Astrocyte of the hippocampus (primary cell): ENCODE measurements at regions not wholly inside any gene's neighbourhood (a gene's known extent, or its start where the extent isn't known, plus 50 kb on each side); places are given as distances from the start of the nearest gene placed in this dataset.

Source experiments
- DNase-seq: peaks from one replicate; pipeline ENCODE4 v3.0.0; 2011; ENCODE audit warnings: low read depth, low spot score

DNA sequence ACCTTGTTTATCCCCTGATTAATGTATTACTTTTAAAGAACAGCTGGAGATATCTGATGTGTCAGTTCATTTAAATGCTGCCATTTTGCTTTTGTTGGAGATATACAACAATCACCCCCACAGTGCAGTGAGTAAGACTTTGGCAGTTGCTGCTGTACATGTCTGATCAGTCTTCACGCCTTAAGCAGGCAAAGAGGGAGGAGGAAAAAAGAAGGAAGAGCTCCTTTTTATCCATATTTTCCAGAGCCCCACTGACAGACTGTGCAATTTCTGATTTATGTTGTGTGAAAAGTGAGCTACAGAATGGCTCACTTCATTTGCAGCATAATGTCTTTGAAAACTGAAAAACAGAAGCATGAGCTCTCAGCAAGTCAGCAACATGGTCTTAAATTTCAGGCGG lies 319.7 kb upstream of the LRIG3 start:
- DNase-seq, result peak; percentile 3

DNA sequence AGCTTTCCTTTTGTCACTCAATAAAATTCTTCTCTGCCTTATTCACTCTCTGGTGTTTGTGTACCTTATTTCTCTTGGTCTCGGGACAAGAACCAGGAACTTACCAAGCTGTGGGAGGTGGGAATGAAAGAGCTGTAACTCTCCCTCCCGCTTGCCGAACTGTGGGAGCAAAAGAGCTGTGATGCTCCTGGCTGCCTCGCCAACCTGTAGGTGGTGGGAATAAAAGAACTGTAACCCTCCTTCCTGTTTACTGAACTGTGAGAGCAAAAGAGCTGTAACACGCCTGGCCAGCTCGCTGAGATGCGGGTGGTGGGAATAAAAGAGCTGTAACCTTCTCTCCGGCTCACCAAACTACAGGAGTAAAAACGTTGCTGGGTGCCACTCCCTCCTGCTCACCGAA lies 314.1 kb upstream of the LRIG3 start:
- DNase-seq, result no peak

DNA sequence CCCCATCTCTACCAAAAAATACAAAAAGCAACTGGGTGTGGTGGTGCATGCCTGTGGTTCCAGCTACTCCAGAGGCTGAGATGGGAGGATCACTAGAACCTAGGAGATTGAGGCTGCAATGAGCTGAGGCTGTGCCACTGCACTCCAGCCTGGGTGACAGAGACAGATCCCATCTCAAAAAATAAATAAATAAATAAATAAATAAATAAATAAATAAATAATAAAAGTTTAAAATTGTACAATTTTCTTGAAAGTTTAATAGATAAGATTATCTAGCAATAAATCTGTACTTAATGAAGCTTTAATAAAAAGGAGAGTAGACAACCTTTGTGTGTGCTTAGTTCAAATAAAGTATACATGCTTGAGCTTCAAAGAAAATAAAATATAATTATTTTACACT lies 310.0 kb upstream of the LRIG3 start:
- DNase-seq, result no peak

DNA sequence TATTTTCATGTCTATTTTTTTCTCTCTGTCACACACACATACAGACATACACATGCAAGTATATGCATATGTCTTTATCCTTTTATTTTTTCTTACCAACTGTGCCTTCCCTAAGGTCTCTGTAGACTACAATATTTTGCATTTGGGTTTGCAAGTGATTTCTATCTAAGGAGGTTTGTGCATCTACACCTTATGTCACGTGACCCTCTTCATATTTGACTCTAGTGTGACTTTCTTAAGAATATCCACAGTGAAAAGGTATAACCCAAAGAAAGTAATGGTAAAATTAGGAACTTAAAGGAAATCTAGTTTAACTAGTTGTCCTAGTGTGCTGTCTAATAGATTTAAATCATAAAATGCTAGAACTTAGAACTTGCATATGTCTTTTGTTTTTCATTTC lies 298.8 kb upstream of the LRIG3 start:
- DNase-seq, result no peak

DNA sequence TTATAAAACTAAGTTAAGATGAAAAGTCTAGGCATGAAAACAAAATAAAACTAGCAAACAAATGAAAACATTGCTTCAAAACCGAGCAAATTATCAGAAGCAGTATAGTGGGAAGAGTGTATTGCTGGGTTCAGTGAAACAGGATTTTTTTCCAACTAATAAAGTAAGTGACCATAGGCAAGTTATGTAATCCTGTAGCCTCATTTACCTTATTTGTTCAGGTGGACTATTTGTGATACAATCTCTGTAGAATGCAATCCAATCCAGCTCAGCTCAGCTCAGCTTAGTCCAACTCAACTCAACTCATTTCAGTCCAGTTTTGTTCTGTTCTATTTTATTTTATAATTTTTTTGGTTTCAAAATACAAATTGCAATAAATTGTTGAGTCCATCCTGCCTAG lies 276.7 kb upstream of the LRIG3 start:
- no peak for DNase-seq

DNA sequence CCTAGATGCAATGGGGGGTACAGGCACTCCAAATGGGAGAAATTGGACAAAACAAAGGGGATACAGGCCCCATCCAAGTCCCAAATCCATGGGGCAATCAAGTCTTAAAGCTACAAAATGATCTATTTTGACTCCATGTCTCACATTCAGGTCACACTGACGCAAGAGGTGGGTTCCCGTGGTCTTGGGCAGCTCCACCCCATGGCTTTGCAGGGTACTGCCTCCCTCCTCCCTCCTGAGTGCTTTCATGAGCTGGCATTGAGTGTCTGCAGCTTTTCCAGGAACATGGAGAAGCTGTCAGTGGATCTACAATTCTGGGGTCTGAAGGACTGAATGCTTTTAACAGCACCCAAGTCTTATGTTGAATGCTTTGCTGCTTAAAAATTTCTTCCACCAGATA lies 274.5 kb upstream of the LRIG3 start:
- no peak for DNase-seq

DNA sequence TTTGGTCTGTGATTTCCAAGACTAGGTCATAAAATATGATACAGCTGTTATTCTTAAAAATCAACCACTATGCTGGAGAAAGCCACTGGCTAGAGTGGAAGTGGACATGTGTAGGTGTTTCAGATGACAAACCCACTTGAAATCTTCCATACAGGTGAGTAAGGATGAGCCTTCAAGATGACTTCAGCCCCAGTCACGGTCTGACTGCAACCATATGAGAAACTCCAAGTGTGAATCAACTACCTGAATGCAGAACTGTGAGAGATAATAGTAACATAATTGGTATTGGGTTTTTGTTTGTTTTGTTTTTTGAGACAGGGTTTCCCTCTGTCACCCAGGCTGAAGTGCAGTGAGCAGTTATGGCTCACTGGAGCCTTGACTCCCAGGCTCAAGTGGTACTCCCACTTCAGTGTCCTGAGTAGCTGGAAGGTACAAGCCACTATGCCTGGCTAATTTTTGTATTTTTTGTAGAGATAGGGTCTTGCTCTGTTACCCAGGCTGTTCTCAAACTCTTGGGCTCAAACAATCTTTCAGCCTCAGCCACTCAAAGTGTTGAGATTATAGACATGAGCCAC lies 273.3 kb upstream of the LRIG3 start:
- no peak for DNase-seq

DNA sequence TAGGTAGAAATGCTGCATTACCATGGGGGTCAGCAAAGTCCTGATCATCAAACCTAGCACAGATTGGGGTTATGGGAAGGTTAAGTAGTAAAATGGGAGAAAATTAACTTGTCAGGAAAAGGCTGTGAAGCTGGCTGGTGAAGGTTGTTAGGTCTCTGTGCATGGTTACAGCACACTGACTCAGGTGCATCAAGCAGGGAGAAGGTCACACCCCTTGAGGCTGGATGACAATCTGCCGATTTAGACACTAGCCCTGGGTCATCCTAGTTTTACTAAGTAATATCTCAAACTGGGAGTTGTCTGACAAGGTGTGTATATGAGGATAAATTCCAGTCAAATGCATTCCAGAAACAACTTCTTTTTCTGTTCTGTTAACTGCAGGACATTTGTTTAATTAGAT lies 271.1 kb upstream of the LRIG3 start:
- DNase-seq, result no peak

DNA sequence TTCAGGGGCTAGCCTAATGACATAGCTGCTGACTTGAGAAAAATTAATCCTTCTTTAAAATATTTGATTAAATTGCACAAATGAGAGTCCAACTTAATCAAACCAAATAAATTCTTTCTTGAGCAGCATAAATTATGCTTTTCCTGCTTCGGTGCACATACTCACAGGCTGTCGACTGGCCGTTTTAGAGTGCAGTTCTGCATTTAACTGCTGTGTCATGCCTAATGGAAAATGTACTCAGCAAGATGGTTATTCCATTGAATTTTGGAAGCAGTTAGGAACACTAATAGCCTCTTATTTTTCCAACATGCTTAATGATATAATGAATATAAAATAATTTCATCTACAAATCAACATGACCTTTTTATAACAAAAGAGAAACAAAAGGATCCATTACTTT lies 266.1 kb upstream of the LRIG3 start:
- DNase-seq, result no peak

DNA sequence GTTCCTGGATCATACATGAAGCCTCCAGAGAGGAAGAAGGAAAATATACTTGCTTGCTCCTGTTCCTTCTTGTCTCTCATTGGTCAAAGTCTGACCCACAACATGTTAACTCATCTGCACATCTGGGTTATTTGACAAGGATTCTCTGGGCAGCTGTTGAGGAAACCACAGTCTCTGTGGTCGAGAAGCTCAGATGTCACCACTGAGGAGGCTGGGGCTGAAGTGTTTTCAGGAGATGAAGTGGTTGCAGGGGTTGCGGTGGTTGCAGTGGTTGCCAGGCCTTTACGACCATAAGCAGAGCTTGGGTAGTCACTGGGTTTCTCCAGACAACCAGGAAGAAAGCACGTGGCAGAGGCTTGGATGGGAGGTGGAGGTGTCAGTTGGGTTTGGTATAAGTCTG lies 265.0 kb upstream of the LRIG3 start:
- DNase-seq, result no peak

DNA sequence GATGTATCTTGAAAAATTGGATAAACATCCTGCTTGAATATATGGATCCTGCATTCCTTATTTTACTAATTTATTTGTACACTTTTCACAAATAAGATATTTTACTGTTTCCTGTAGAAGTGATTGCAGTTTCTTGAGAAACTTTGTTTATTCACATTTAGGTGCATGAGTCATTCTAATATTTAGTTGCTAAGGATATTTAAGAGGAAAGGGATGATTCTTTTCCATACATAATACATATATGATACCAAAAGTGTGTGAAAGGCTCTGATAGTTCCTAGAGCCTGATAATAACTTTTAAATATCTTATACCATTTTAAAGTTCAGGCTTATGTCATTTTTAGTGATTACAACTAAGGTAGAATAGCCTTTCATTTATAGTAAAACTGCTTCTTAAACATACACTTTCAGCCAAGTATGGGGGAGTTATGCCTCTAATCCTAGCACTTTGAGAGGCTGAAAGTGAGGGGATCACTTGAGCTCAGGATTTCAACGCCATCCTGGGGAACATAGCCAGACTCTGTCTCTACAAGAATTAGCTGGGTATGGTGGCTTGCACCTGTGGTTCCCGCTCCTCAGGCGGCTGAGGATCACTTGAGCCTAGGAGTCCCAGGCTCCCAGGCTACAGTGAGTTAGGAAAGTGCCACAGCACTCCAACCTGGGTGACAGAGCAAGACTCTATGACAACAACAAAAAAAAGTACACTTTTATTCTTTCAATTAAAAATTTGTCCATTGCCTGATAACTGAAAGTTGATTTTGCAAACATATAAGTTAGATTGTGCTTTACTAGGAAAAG lies 262.6 kb upstream of the LRIG3 start:
- no peak for DNase-seq

DNA sequence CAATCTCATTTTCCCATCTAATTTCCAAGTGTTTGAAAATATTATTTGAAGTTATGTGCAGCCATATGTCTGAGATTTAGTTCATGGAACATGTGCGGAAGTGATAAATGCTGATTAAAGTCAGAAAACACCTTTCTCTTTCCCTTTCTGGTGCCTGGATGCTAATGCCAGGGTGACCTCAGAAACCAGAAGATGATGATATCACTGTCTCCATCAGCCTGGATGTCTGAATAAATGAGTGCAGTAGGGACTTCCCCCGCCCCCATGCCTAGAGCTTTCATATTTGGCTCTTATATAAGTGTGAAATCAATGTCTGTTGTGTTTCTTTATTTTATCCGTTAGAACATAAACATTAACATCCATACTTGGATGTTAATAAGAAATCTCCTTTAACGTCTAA lies 261.9 kb upstream of the LRIG3 start:
- no peak for DNase-seq

DNA sequence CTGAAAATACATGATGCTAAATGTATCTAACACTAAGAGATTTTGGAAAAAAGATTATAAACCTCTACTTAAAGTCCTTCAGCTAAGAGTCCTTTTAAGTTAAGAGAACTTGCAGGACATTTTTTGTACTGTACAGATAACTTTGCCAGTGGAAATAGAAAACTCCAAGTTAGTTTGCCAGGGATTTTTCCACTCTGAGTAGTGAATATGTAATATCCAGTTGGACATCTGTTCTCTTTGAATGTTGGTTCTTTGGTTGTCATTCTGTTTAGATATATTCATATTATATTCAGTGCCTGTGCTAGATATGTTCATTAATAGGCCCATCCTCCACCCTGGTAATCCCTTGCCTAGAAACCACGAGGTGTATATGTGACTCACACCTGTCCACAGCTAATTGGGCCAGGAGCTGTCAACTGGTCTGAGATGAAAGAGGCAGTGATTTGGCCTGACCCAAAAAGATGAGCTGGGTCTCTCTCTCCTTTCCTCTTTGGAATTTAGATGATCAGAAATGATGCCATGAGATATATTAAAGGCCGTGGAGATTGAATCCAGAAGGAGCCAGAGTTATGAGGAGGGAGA lies 261.0 kb upstream of the LRIG3 start:
- no peak for DNase-seq

DNA sequence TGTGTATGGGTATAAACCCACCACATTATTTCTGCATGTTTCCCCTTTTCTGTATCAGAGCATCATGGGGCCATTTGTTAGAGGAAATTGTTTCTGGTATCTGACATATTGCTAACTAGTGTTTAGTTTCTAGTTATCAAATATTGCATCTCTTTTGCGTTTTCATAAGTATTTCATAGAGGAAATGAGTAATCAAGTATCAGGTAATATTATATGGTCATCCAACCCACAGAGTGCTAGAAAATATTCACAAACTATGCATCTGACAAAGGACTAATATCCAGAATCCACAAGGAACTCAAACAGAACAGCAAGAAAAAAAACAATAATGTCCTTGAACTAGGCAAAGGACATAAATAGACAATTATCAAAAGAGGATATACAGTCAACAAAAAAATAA lies 258.9 kb upstream of the LRIG3 start:
- DNase-seq, result no peak

DNA sequence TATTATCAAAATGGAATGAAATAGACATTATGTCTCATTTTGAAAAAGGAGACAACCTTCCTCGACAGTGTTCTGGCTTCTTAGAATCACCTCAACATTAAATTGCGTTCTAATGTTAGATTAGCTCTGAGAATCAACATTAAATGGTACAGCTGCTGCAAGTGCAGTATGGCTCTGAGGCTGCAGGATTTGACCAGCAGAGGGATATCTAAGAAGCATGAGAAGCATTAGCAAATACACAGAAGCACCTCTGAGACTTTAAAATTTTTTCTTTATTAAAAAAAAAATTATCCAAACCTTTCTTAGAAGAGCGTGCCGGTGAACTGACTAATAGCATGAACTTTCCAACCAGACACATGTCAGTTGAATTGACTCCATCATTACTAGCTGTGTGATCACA lies 253.4 kb upstream of the LRIG3 start:
- DNase-seq, result no peak

DNA sequence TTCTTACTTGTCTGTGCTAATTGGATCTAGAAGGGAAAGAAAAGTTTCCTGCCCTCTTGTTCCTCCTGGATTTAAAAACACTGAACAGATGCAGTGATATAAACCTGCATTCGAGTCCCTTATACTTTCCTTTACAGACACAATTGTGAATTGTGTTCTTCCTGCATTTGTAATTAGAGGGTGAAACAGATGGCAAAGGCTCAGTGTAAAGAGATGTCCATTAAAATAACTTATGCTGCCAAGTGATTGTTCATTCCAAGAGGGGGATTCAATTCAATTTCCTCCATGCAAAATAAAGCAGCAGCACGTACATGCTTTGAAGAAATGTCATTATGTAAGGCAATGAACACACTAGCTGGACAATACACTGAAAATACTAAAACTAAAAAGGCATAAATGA lies 248.3 kb upstream of the LRIG3 start:
- DNase-seq, result no peak

DNA sequence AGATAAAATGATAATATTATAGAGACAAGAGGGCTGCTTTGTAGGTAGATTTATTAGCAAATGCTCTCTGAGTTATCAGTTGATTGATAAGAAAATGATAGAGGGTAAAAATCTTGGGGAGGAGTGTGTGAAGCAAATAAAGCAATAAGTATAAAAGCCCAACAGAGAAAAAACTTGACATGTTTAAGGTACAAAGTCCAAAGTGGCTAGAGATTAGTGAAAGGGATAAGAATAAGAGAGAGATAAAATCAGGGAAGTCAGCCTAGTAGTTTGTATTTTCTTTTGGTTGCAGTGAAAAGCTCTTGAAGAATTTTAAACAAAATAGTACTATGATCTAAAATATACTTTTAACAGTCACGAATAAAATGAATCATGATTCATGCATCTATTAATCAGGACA lies 246.2 kb upstream of the LRIG3 start:
- DNase-seq, result no peak

DNA sequence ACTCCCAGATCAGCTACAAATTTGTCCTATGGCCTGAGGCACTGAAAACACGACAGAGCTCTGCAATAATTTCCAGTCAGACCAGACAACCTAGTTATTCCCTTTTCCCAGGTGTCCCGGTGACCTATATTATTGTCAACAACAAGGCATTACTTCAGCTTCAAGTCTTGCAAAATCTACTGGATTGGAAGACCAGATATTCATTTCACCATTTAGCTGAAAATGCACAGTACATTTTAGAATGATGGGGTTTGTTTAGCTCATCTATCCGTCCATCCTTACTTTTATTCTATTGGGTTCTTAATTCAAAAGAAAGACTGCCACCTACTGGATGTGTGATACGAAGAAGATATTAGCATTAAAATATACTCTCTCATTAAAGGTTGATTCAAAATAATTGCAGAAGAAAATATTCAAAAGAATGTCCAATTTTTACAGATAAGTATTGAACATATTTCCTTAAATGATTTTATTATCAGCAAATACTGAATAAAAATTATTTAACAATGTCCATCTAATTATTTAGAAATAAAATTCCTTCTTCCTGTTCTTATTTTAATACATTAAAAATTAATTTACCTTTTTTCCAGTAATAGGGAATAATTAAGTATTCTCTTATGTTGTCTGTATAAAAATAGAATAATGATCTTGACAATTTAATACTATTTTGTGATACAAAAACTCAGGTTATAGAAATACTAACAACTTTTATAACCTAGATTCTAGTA lies 244.9 kb upstream of the LRIG3 start:
- DNase-seq, result peak; percentile 59

DNA sequence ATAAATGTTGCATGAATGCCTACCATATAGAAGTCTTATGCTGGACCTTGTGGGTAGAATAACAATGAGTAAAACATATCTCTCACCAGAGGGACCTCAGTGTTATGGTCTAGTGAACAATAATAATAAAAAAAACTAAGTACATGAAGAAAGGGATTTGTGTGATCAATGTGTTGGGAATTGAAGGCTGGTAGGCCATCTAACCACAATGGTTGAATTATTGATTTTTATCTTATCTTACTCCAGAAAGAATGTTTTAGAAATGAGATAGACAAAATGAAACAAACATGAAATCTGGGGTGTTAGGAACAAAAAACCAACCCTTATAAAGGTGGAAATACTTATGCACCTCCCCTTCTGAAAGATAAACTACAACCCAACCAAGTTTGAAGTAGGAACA lies 243.9 kb upstream of the LRIG3 start:
- DNase-seq, result peak; percentile 44

DNA sequence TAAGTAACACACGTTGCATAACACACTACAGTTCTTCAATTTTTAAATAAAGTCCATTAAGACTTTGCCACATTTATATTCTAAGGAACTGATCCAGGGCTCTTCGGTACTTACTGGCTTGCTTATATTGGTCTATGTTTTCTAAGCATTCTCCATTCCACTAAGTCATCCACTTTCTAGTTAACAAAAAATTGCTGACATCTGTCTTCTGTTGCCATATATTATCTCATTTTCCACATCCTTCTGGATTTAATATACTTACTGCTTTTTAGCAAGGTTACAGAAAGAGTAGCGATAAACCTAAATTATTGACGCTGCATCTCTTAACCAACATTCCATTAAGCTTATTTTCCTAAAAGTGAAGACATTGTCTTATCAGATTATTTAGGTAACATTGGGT lies 238.4 kb upstream of the LRIG3 start:
- DNase-seq, result no peak

DNA sequence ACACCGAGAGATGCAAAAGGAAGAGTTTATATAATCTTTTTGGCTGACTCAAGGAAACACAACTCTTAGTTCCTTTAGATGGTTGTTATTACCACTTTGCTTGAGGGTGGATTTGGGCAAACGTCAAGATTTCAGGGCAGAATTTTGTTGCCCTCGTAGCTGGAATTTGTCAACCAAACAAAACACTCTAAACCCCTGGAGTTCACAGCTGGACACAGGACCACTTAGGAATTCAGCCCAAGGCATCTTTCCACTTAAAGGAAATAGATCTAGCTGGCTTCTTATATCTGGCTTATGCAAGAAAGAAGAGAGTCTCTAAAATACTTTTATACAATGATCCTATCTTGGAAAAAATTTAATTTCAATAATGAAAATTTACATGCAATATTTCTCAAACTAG lies 237.8 kb upstream of the LRIG3 start:
- DNase-seq, result no peak

DNA sequence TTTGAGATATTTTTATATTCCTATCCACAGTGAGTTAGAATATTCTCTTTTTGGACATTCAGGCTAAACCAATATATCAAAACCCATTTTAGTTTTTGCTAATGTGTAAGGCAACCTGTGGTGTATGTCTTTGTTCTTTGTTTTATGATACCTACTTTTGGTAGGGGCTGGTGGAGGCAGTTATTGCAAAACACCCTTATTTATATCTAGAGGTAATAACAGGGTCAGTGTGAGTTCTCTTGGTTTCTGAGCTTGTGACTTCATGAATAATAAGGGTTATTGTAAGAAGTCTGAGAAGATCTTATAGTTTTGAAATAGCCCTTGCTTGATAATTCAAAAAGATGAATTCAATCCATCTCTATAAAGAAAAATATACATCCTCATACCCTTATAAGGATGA lies 235.1 kb upstream of the LRIG3 start:
- DNase-seq, result no peak

DNA sequence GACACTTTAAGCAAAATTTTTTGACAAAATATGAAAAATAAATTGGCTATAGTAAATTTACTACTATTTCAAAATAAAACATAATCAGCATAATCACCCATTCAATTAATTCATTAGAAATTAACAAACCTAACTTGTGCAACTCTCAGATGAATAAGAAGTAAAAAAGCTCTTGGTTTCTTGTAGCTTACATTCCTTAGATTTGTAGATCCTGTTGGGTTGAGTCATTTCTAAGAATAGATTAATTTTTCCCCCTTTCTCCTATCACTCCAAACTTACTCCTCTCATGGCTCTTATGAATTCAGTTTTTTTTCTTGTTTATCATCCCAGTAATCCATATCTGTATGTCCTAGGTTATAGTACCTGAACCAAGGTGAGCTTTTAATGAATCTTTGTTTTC lies 230.9 kb upstream of the LRIG3 start:
- no peak for DNase-seq
